Stomach (tissue), 8 donors: ENCODE measurements at regions not wholly inside any gene's neighbourhood (a gene's known extent, or its start where the extent isn't known, plus 50 kb on each side); places are given as distances from the start of the nearest gene placed in this dataset.
"Not testable (repeated sequence)": the region's sequence is repeated elsewhere in the genome, so short reads cannot be mapped to it uniquely, and the experiment has no call there.

ENCODE experiments used
- DNase-seq, 2 donors: peaks; one replicate each; pipeline versions ENCODE4 v3.0.0 to v3.0.0-alpha.2; 2013 to 2019
- H3K27ac ChIP-seq, 5 donors: fragments of 200-600 bp in 4 of 5; sonication (generic) in 4 of 5; one replicate each; pipeline ENCODE4 v1.5.1; 2013 to 2019; ENCODE audit warnings: mild to moderate bottlenecking in 1 of 5, moderate library complexity in 1 of 5
- H3K27me3 ChIP-seq, 3 donors: fragments of 200-600 bp; sonication (generic); one replicate each; pipeline ENCODE4 v1.5.1; 2017 to 2019; ENCODE audit warnings: mixed run types in 1 of 3
- H3K36me3 ChIP-seq, 4 donors: fragments of 200-600 bp; sonication (generic); 1 replicate in 3 of 4; 2 replicates in 1 of 4; pipeline ENCODE4 v1.5.1; 2016 to 2019
- H3K4me1 ChIP-seq, 4 donors: fragments of 200-600 bp; sonication (generic); one replicate each; pipeline ENCODE4 v1.5.1; 2016 to 2019
- H3K4me3 ChIP-seq, 4 donors: fragments of 200-600 bp; sonication (generic) in 3 of 4; one replicate each; pipeline ENCODE4 v1.5.1; 2016 to 2019; ENCODE audit warnings: mild to moderate bottlenecking in 1 of 4
- H3K9me3 ChIP-seq, 4 donors: fragments of 200-600 bp; sonication (generic); one replicate each; pipeline ENCODE4 v1.5.1; 2016 to 2019
- EP300 ChIP-seq: sonication (generic); formaldehyde crosslinking; IDR thresholded peaks from one replicate; pipeline ENCODE4 v1.6.1; 2017; ENCODE audit warnings: antibody characterized with exemption
- POLR2A ChIP-seq, 4 donors: fragments of 450-650 bp; IDR thresholded peaks; one replicate each; pipeline ENCODE4 v1.6.1; 2016; ENCODE audit warnings: antibody characterized with exemption in 4 of 4, control low read depth in 2 of 4, mild to moderate bottlenecking in 1 of 4, moderate library complexity in 1 of 4
- POLR2AphosphoS5 ChIP-seq, 3 donors: sonication (generic); formaldehyde crosslinking; IDR thresholded peaks; one replicate each; pipeline ENCODE4 v1.6.1; 2016; ENCODE audit warnings: antibody characterized with exemption in 3 of 3
- WGBS, 5 donors: extraction: QIAGEN DNeasy Blood & Tissue Kit in 3 of 5; methylation state at CpG; one replicate each; pipeline versions ENCODE4 v1.1.5 to v1.1.7; 2013 to 2018; 5-methylcytosine and 5-hydroxymethylcytosine counted together
- intact Hi-C: fragments of 100-400 bp; cut with DNase I; formaldehyde crosslinking; loops from one replicate; pipeline ENCODE4 v1.15.1; 2023; ENCODE audit warnings: low total_unique reads
- TF ChIP-seq, protein P1 (sequence below), 7 experiments: fragments of 450-650 bp in 4 of 7; fragments of 200-600 bp in 3 of 7; sonication (generic) in 3 of 7; IDR thresholded peaks; one replicate each; pipeline ENCODE4 v1.5.1; 2016 to 2019; ENCODE audit warnings: antibody characterized with exemption in 7 of 7, control low read depth in 2 of 7, mild to moderate bottlenecking in 1 of 7
- donor health status: healthy with polysubstance abuse.
- donor health status: Bipolar disorder and iron deficiency.
- donor health status: healthy.

DNA sequence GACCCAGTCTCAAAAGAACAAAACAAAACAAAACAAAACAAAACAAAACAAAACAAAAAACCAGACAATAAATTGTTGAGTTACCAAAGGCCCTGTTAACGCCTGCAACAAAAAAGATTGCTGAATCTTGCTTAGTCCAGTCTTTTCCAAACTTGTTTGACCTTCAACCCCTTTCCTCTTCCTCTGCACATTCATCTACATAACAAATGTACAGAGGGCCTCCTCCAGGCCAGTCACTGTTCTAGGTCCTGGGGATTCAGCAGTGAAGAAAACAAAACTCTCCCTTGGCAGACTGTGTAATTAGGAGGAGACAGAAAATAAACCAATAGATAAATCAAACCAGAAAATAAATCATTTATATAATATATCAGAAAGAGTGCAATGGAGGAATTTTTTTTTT, 294.0 kb upstream of the ADGRL2 start:
- H3K9me3 ChIP-seq, result no peaks in the 10 kb centered on the region
- WGBS, 5 donors, result 88 to 94% (median 93%) methylated on average over 1 of the region's 1 CpG
- no peak for TF ChIP-seq POLR2AphosphoS5 (IDR thresholded peaks at IDR 0.05)
- TF ChIP-seq, protein P1, sequence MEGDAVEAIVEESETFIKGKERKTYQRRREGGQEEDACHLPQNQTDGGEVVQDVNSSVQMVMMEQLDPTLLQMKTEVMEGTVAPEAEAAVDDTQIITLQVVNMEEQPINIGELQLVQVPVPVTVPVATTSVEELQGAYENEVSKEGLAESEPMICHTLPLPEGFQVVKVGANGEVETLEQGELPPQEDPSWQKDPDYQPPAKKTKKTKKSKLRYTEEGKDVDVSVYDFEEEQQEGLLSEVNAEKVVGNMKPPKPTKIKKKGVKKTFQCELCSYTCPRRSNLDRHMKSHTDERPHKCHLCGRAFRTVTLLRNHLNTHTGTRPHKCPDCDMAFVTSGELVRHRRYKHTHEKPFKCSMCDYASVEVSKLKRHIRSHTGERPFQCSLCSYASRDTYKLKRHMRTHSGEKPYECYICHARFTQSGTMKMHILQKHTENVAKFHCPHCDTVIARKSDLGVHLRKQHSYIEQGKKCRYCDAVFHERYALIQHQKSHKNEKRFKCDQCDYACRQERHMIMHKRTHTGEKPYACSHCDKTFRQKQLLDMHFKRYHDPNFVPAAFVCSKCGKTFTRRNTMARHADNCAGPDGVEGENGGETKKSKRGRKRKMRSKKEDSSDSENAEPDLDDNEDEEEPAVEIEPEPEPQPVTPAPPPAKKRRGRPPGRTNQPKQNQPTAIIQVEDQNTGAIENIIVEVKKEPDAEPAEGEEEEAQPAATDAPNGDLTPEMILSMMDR (IDR thresholded peaks at IDR 0.05), result no peak
- TF ChIP-seq EP300, result no peak
- no peak for TF ChIP-seq POLR2A (IDR thresholded peaks at IDR 0.05)
- H3K27me3 ChIP-seq, result no peaks in the 10 kb centered on the region
- peaks cover 0 to 14% (median 13%) of the 10 kb centered on the region in 4 donors for H3K4me1 ChIP-seq
- intact Hi-C loops, result no loop called here
- no peak overlapping the region for H3K27ac ChIP-seq
- H3K36me3 ChIP-seq, result no peaks in the 10 kb centered on the region
- no peak for DNase-seq
- no peak overlapping the region for H3K4me3 ChIP-seq

DNA sequence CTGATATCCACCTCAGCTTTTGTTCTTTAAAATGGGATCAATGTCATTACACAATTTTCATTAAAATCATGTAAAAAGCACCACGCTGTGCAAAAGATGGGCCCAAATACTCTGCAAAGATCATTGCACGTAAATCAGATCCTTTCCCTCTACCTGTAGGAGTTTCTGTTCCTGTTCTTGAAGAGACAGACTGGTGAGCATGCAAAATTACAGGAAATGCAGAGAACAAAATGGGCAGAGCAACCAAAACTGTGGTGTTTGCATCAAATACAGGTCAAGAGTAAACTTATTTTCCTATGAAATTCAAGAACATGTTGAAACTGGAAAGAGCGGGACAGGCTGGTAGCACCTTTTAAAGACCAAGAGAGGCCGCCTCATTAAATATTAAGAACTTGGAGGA, 294.9 kb upstream of the ADGRL2 start:
- Histone ChIP-seq H3K4me3 (no peak overlapping the region), H3K27ac (no peak overlapping the region), H3K4me1 (peaks cover 0 to 14% (median 13%) of the 10 kb centered on the region in 4 donors), H3K27me3 (no peaks in the 10 kb centered on the region), H3K9me3 (no peaks in the 10 kb centered on the region), H3K36me3 (no peaks in the 10 kb centered on the region)
- intact Hi-C loops, result no loop called here
- WGBS, 5 donors, result 77 to 96% (median 91%) methylated on average over 4 of the region's 4 CpGs
- DNase-seq, result no peak
- no peak for TF ChIP-seq POLR2AphosphoS5 (IDR thresholded peaks at IDR 0.05)
- TF ChIP-seq, protein P1 (IDR thresholded peaks at IDR 0.05), result no peak
- no peak for TF ChIP-seq POLR2A (IDR thresholded peaks at IDR 0.05)
- no peak for TF ChIP-seq EP300

DNA sequence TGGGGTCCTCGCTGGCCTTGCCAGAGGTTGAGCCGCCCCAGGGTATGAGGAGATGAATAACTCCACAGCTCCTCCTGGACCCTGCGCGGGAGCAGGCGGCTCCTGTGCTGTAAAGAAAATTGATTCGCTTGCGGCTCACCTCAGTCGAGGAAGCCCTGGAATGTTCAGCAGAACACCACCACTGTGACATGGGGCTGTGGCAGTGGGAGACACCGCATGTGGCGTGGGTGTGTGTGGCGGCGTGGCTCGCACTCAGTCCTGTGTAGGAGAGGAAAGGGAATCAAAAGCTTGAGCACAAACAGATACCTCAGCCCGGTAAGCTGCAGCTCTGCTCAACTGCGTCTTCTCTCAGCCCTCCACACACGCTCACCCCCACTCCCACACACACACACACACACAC, 295.9 kb upstream of the ADGRL2 start:
- H3K4me1 ChIP-seq, result peaks cover 0 to 11% (median 10%) of the 10 kb centered on the region in 4 donors
- 97 to 98% (median 97%) methylated on average over 9 to 15 of the region's 16 CpGs for WGBS, 5 donors
- H3K27me3 ChIP-seq, H3K27ac ChIP-seq, intact Hi-C loops, H3K36me3 ChIP-seq, H3K4me3 ChIP-seq, DNase-seq, H3K9me3 ChIP-seq: not testable (repeated sequence)

DNA sequence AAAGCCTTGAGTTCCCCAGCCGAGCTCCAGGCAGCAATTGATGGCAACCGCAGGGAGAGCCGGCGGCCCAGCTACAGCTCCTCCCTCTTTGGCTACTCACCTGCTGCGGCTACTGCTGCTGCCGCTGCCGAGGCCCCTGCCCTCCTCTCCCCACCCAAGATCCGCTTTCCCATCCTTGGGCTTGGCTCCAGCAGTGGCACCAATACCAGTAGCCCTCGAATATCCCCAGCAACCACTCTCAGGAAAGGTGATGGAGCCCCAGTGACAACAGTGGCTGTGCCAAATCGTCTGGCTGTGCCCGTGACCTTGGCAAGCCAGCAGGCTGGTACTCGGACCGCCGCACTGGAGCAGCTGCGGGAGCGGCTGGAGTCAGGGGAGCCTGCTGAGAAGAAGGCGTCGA, 298.0 kb upstream of the ADGRL2 start:
- DNase-seq, H3K9me3 ChIP-seq: not testable (repeated sequence)

DNA sequence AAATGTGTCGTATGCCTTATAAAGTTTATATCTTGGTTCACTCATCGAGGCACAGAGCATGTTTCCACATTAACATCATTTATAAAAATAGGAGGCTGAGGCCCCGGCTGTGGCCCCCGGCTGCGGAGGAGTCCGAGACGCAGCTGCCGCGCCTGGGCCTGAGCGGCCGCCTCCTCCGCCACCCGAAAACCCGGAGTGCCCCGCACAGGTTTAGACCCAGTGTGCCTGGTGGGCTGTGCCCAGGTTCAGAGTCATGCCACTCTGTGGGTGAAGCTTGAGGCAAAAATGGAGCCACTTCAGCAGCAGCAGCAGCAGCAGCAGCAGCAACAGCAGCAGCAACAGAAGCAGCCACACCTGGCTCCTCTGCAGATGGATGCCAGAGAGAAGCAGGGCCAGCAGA, 299.2 kb upstream of the ADGRL2 start:
- intact Hi-C loops, DNase-seq, H3K36me3 ChIP-seq, H3K9me3 ChIP-seq, H3K4me3 ChIP-seq, H3K27me3 ChIP-seq, H3K27ac ChIP-seq, H3K4me1 ChIP-seq: not testable (repeated sequence)
- WGBS, 5 donors, result 94 to 98% (median 97%) methylated on average over 15 of the region's 15 CpGs

More for the DNA sequence above, 298.0 kb upstream of the ADGRL2 start:
- intact Hi-C loops, H3K4me1 ChIP-seq, H3K4me3 ChIP-seq, H3K27ac ChIP-seq, H3K36me3 ChIP-seq, H3K27me3 ChIP-seq: not testable (repeated sequence)
- 95 to 96% (median 96%) methylated on average over 13 to 18 of the region's 18 CpGs for WGBS, 5 donors

DNA sequence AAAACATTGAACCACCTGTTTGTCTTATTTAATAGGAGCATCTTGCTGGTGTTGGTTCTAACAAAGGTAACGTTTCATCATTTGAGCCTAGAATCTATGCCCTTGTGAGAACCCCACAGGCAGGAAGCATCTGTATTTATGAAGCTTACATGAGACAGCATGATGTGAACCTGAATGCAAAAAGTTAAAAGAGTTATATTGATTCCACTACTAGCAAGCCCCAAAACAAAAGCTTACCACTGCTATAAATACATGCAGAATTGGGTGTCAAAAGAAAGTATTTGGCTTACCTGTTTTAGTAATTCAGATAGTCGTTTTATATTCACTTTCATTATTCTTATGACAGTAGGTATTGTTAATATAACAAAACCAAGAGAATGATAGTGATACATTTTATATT, 301.2 kb upstream of the ADGRL2 start:
- 53 to 84% (median 62%) methylated on average over 2 of the region's 2 CpGs for WGBS, 5 donors
- intact Hi-C loops, result no loop called here
- no peaks in the 10 kb centered on the region for H3K9me3 ChIP-seq
- no peak for DNase-seq
- H3K27me3 ChIP-seq, result no peaks in the 10 kb centered on the region
- H3K36me3 ChIP-seq, result no peaks in the 10 kb centered on the region
- H3K27ac ChIP-seq, result no peak overlapping the region
- H3K4me1 ChIP-seq, result peaks cover 0 to 6% (median 3%) of the 10 kb centered on the region in 4 donors
- TF ChIP-seq POLR2AphosphoS5 (IDR thresholded peaks at IDR 0.05) (no peak), POLR2A (IDR thresholded peaks at IDR 0.05) (no peak), EP300 (no peak)
- TF ChIP-seq, protein P1 (IDR thresholded peaks at IDR 0.05), result no peak
- H3K4me3 ChIP-seq, result no peak overlapping the region
